ENCODE measurements at regions not wholly inside any gene's neighbourhood (a gene's known extent, or its start where the extent isn't known, plus 50 kb on each side); places are given as distances from the start of the nearest gene placed in this dataset.

- Histone ChIP-seq H3K9me3 (ENCODE audit: low read depth) (no peaks in the 10 kb centered on the region), H3K27me3 (no peaks in the 10 kb centered on the region), H3K27ac (no peak overlapping the region), H3K36me3 (no peaks in the 10 kb centered on the region), H3K4me3 (no peak overlapping the region), H3K4me1 (ENCODE audit: low read depth) (no peaks in the 10 kb centered on the region)
- TF ChIP-seq, protein P1, sequence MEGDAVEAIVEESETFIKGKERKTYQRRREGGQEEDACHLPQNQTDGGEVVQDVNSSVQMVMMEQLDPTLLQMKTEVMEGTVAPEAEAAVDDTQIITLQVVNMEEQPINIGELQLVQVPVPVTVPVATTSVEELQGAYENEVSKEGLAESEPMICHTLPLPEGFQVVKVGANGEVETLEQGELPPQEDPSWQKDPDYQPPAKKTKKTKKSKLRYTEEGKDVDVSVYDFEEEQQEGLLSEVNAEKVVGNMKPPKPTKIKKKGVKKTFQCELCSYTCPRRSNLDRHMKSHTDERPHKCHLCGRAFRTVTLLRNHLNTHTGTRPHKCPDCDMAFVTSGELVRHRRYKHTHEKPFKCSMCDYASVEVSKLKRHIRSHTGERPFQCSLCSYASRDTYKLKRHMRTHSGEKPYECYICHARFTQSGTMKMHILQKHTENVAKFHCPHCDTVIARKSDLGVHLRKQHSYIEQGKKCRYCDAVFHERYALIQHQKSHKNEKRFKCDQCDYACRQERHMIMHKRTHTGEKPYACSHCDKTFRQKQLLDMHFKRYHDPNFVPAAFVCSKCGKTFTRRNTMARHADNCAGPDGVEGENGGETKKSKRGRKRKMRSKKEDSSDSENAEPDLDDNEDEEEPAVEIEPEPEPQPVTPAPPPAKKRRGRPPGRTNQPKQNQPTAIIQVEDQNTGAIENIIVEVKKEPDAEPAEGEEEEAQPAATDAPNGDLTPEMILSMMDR (IDR thresholded peaks at IDR 0.05; ENCODE audit: low read depth, low read length) = no peak
- DNase-seq (ENCODE audit: low read depth in 1 of 2, low spot score in 1 of 2) = no peak
Measured at GRCh38 chr6:63394656-63395308, 75.0 kb upstream of the LGSN start.

DNA sequence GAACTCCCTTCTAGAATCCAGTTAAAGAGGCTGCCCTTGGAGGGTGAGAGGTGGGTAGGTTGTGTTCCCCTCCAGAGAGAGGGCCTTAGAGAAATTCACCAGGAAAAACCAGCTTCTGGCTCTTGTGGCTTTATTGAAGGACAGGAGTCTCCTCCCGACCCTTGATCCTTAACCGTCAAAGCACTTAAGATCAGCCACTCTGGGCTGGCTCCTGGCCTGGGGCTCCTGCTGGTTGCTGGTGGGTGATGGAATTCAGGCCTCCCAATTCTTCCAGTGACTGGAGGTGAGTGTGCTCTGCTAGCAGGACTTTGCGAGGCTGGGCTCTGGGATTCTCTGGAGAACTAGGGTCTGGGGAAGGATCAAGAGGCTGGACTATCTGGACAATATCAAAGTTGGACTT lies 75.6 kb upstream of the LGSN start:
- DNase-seq (ENCODE audit: low read depth in 1 of 2, low spot score in 1 of 2) = peak in 1 of 2 donors; percentile 1
- no peaks in the 10 kb centered on the region for H3K36me3 ChIP-seq
- no peaks in the 10 kb centered on the region for H3K9me3 ChIP-seq (ENCODE audit: low read depth)
- no peak overlapping the region for H3K4me3 ChIP-seq
- no peaks in the 10 kb centered on the region for H3K27me3 ChIP-seq
- H3K27ac ChIP-seq = no peak overlapping the region
- TF ChIP-seq, protein P1 (IDR thresholded peaks at IDR 0.05; ENCODE audit: low read depth, low read length) = no peak
- no peaks in the 10 kb centered on the region for H3K4me1 ChIP-seq (ENCODE audit: low read depth)

- no peaks in the 10 kb centered on the region for H3K36me3 ChIP-seq
- DNase-seq (ENCODE audit: low read depth in 1 of 2, low spot score in 1 of 2) = no peak
- TF ChIP-seq, protein P1 (IDR thresholded peaks at IDR 0.05; ENCODE audit: low read depth, low read length) = no peak
- no peak overlapping the region for H3K4me3 ChIP-seq
- no peaks in the 10 kb centered on the region for H3K4me1 ChIP-seq (ENCODE audit: low read depth)
- no peaks in the 10 kb centered on the region for H3K27me3 ChIP-seq
- no peak overlapping the region for H3K27ac ChIP-seq
- H3K9me3 ChIP-seq (ENCODE audit: low read depth) = no peaks in the 10 kb centered on the region
Measured at GRCh38 chr6:63403725-63404124, 83.9 kb upstream of the LGSN start.

DNA sequence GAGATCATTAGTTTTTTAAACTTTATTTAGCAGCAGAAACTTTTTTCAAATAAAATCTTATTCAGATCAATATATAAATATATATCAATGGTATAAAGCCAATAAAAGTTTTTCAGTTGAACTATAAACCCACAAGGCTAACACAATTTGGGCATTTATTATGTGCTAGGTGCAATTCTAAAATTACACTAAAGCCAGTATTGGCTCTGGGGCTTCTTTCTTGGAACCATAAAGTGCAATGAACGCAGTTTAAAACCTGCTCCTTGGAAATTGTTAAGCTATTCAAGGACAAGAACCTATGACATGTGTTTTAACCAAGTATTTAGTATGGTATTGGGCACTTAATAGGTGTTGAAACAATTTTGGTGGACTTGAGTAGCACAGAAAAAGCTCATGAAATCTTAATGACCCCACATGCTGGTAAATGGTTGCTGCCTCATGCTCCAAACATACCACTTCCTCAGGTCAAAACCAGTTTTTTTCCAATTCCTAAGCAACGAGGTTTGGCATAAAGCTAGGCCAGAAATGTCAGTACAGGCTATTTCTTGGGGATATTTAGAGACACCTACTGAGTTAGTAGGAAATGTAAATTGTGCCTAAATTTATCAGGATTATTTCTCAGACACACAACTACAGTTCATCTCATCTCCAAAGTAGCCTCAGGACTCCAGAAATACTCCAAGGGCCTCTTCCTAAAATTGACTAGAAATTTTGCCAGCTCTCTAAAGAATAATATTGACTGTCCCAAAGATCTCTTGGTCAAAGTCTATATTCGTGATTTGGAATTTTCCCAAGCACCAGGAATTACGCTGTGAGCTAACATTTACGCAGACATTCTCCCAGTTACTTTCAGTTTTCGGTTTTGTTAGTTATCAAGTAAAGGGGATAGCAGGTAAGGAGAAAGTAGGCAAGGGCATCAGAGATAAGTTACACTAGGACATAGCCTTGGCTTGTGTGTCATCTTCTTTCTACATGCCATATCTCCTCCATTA lies 90.9 kb upstream of the LGSN start:
- no peaks in the 10 kb centered on the region for H3K27me3 ChIP-seq
- no peaks in the 10 kb centered on the region for H3K9me3 ChIP-seq (ENCODE audit: low read depth)
- no peaks in the 10 kb centered on the region for H3K4me1 ChIP-seq (ENCODE audit: low read depth)
- no peaks in the 10 kb centered on the region for H3K36me3 ChIP-seq
- no peak overlapping the region for H3K4me3 ChIP-seq
- no peak overlapping the region for H3K27ac ChIP-seq
- TF ChIP-seq, protein P1 (IDR thresholded peaks at IDR 0.05; ENCODE audit: low read depth, low read length) = no peak
- DNase-seq (ENCODE audit: low read depth in 1 of 2, low spot score in 1 of 2) = no peak

DNA sequence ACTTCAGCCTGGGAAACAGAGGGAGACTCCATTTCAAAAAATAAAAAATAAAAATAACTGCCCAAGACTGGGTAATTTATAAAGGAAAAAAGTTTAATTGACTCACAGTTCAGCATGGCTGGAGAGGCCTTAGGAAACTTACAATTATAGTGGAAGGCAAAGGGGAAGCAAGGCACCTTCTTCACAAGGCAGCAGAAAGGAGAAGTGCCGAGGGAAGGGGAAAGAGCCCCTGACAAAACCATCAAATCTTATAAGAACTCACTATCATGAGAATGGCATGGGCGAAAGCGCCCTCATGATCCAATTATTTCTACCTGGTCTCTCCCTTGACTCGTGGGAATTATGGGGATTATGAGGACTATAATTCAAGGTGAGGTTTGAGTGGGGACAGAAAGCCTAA lies 95.5 kb upstream of the LGSN start:
- DNase-seq (ENCODE audit: low read depth in 1 of 2, low spot score in 1 of 2) = no peak
- TF ChIP-seq, protein P1 (IDR thresholded peaks at IDR 0.05; ENCODE audit: low read depth, low read length) = no peak
- Histone ChIP-seq H3K36me3 (no peaks in the 10 kb centered on the region), H3K4me3 (no peak overlapping the region), H3K27me3 (no peaks in the 10 kb centered on the region), H3K27ac (no peak overlapping the region), H3K9me3 (ENCODE audit: low read depth) (no peaks in the 10 kb centered on the region), H3K4me1 (ENCODE audit: low read depth) (no peaks in the 10 kb centered on the region)
